Dendritic cell treated with granulocyte-macrophage colony-stimulating factor and Interleukin-4, amounts not matched to agents 40 ng/mL and 50 ng/mL, for 4 days (primary cell): ENCODE measurements at regions not wholly inside any gene's neighbourhood (a gene's known extent, or its start where the extent isn't known, plus 50 kb on each side); places are given as distances from the start of the nearest gene placed in this dataset.
A peak's percentile ranks its signal among the peaks of the same experiment; 100 is the strongest.

Source experiments
- H3K27ac Mint-ChIP-seq: one replicate; pipeline ENCODE4 v1.8.0; 2022; ENCODE audit warnings: mild to moderate bottlenecking, mixed read lengths
- H3K27me3 Mint-ChIP-seq: one replicate; pipeline ENCODE4 v1.8.0; 2022; ENCODE audit warnings: mild to moderate bottlenecking, mixed read lengths
- H3K36me3 Mint-ChIP-seq: one replicate; pipeline ENCODE4 v1.8.0; 2022; ENCODE audit warnings: low read depth, mixed read lengths
- H3K4me1 Mint-ChIP-seq: one replicate; pipeline ENCODE4 v1.8.0; 2022; ENCODE audit warnings: low read depth, mixed read lengths
- H3K4me3 Mint-ChIP-seq: one replicate; pipeline ENCODE4 v1.8.0; 2022; ENCODE audit warnings: mild to moderate bottlenecking, moderate library complexity, mixed read lengths
- H3K9me3 Mint-ChIP-seq: one replicate; pipeline ENCODE4 v1.8.0; 2022; ENCODE audit warnings: mixed read lengths
- intact Hi-C: fragments of 100-400 bp; cut with micrococcal nuclease; formaldehyde crosslinking; loops from one replicate; pipeline ENCODE4 v1.15.0; 2022

DNA sequence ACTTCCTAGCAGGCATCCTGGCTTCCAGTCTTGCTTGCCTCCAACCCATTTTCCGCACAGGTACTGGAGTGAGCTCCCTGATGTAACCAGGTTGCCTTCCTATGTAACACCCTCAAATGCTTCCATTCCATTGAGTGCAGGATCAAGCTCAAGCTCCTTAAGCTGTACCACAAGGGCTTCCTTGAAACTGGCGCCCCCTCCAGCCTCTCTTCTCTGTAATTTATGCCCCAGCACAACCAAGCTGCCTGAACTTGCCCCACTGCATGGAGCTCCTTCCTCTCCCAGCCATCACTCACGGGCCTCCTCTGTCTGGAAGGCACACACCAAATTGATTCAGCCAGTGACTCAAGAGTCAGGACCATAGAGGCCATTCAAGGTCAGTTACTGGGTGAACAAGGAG lies 234.8 kb upstream of the RPL38 start:
- Mint-ChIP-seq H3K4me1 (peaks cover 28% of the 10 kb centered on the region), H3K4me3 (no peak overlapping the region), H3K9me3 (no peaks in the 10 kb centered on the region), H3K27me3 (peaks cover 11% of the 10 kb centered on the region), H3K36me3 (no peaks in the 10 kb centered on the region), H3K27ac (no peak overlapping the region)
- intact Hi-C loops, result no loop called here

DNA sequence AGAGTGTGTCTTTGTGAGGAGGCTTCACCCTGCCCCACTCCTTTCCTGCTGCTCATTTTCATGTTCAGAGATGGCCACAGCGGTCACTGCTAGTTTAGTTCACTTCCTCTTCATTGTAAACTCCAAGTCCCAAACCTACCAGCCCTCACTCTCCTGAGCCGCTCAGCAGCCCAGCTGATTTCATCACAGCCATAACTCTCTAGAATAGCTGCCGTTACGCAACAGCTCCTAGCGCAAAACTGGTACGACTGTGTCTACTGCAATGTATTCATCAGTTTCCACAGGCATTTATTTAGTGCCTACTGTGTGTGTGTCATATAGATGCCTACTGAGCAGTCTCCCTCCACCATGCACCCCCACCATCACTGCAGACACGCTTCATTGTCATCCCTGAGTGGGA lies 233.5 kb upstream of the RPL38 start:
- Mint-ChIP-seq H3K4me1 (peaks cover 28% of the 10 kb centered on the region), H3K36me3 (no peaks in the 10 kb centered on the region), H3K4me3 (no peak overlapping the region), H3K27me3 (peaks cover 11% of the 10 kb centered on the region), H3K27ac (no peak overlapping the region), H3K9me3 (no peaks in the 10 kb centered on the region)
- intact Hi-C loops, result no loop called here

DNA sequence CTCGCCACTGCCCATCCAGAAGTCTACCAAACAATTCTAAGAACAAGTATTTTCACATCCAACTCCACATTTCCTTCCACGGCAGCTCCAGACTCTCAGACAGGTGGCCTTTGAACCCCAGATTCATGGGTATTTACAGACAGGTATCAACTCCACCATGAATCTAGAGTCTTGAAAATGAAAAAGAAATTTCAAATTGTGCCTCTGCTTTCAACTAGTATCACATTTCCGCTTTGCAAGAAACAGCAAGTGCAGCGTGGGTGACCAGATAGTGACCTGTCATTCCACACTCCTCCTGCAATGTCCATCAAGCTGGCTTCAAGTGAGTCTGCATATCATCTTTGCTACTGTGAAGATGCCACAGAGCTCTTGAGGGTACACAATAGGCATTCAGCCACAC lies 232.4 kb upstream of the RPL38 start:
- Mint-ChIP-seq H3K9me3 (no peaks in the 10 kb centered on the region), H3K4me1 (peaks cover 28% of the 10 kb centered on the region), H3K36me3 (no peaks in the 10 kb centered on the region), H3K27me3 (peaks cover 11% of the 10 kb centered on the region), H3K27ac (peak overlapping the region; percentile 45), H3K4me3 (no peak overlapping the region)
- intact Hi-C loops, result no loop called here

DNA sequence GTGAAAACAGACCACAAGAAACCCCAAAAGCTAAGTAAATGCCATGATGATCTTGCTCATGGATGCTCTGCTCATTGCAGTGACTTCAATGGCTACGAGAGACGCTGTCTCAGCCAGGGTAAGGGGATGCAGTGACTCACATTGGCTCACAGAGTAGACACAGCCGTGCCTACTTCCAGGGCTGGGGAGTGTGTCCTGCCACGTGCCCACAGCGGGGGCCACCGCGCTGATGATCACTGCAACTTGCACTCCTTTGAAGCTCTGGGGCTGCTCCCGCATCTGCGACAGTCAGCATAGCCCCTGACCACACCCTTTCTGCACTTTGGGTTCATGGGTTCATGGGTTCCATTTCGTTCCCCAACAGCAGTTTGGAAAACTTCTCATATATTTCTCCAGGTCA lies 231.4 kb upstream of the RPL38 start:
- Mint-ChIP-seq H3K27ac (no peak overlapping the region), H3K4me3 (no peak overlapping the region), H3K27me3 (peaks cover 11% of the 10 kb centered on the region), H3K36me3 (no peaks in the 10 kb centered on the region), H3K4me1 (peaks cover 28% of the 10 kb centered on the region), H3K9me3 (no peaks in the 10 kb centered on the region)
- intact Hi-C loops, result no loop called here

DNA sequence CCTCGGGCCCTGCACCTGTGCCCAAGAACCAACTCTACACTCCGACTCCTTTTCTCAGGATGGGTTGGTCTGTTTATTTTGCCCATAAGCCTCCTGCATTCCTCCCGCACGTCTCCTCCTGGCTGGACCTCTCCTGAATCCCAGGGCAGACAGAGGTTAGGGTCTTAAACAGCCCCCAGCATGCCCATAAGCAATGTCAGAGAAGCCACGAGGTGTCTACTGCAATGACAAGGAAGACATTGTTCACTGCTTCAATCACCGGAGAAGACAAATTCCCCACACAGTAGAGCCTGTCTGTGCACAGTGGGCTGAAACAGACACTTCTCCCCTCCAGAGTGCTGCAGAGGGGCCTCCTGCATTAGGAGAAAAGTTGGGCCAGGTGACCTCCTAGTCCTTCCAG lies 230.6 kb upstream of the RPL38 start:
- H3K27ac Mint-ChIP-seq, result no peak overlapping the region
- no peaks in the 10 kb centered on the region for H3K9me3 Mint-ChIP-seq
- H3K36me3 Mint-ChIP-seq, result no peaks in the 10 kb centered on the region
- peaks cover 12% of the 10 kb centered on the region for H3K27me3 Mint-ChIP-seq
- H3K4me3 Mint-ChIP-seq, result no peak overlapping the region
- intact Hi-C loops, result no loop called here
- H3K4me1 Mint-ChIP-seq, result peaks cover 34% of the 10 kb centered on the region

DNA sequence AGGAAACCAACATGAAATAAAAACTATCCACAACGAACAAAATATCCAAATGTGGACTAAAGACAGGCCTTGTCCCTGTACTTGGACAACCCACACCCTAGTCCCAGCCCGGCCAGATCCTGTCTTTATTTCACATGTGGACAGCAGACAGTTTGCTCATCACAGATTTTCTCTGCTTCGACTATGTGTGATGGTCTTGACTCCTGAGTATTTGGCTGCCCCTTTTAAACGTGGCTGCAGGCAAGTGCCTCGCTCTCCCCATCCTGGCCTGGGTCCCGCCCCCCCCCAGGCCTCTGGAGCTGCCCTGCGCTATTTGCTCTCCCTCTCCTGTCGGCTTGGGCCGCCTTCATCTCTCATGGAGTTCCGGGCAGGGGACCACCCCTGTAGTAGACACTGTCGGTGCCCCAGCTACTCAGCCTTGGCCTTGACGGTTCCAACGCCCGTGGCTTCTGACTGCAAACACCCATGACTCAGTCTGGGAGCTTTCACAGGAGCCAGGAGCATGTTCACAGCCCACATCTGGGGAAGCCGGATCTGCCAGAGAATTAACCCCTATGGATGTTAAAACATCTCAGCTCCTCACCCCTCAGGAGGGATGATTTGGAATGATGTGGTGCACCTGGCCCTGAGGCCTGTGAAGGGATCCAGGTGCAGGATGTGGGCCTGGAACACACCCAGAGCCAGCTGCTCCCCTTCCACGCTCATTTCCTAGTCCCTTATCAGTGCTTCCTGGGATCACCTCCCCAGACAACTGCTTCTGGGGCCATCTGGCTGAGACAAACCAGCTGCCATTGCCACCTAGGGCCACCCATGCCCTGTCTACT lies 229.7 kb upstream of the RPL38 start:
- Mint-ChIP-seq H3K27me3 (peaks cover 12% of the 10 kb centered on the region), H3K9me3 (no peaks in the 10 kb centered on the region), H3K4me1 (peaks cover 30% of the 10 kb centered on the region), H3K36me3 (no peaks in the 10 kb centered on the region), H3K4me3 (no peak overlapping the region), H3K27ac (no peak overlapping the region)
- intact Hi-C loops, result no loop called here

DNA sequence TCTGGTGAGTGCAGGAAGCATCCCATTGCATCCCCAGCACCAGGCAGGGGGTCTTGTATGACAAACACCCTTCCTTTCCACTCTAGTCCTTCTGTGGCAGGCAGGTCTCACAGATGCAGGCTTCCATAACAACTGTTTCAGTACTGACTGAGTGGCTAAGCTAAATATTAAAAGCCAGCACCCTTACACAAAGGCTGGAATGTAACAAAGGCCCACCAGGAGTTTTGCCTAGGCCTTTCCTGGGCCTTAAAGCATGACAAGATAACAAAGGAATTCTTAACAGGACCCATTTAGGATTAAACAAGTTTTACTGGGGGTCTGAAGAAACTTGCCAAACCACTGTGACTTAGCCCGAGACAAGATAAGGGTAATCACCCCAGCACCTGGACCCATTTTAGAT lies 228.9 kb upstream of the RPL38 start:
- Mint-ChIP-seq H3K36me3 (no peaks in the 10 kb centered on the region), H3K9me3 (no peaks in the 10 kb centered on the region), H3K4me3 (no peak overlapping the region), H3K4me1 (peaks cover 23% of the 10 kb centered on the region), H3K27ac (no peak overlapping the region), H3K27me3 (peaks cover 12% of the 10 kb centered on the region)
- intact Hi-C loops, result no loop called here

DNA sequence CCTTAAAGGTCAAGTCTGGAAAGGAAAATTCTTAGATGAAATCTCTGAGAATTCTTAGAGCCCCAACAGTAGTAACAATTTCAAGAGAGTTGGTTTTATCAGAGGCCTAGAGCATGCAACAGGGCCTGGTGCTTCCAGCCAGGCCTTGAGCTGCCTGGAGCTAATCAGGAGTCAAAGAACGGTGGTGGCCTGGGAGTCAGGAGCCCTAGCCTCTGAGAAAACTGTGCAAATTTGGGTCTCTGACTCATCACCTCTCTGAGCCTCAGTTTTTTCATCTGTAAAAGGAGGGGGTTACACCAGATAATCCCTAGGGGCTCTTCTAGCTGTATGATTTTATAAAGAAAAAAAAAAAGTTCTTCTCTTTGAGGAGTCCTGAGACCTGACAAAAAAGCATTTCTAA lies 227.3 kb upstream of the RPL38 start:
- H3K27ac Mint-ChIP-seq, result no peak overlapping the region
- peaks cover 23% of the 10 kb centered on the region for H3K4me1 Mint-ChIP-seq
- H3K4me3 Mint-ChIP-seq, result no peak overlapping the region
- no peaks in the 10 kb centered on the region for H3K9me3 Mint-ChIP-seq
- intact Hi-C loops, result no loop called here
- H3K36me3 Mint-ChIP-seq, result no peaks in the 10 kb centered on the region
- peaks cover 3% of the 10 kb centered on the region for H3K27me3 Mint-ChIP-seq

DNA sequence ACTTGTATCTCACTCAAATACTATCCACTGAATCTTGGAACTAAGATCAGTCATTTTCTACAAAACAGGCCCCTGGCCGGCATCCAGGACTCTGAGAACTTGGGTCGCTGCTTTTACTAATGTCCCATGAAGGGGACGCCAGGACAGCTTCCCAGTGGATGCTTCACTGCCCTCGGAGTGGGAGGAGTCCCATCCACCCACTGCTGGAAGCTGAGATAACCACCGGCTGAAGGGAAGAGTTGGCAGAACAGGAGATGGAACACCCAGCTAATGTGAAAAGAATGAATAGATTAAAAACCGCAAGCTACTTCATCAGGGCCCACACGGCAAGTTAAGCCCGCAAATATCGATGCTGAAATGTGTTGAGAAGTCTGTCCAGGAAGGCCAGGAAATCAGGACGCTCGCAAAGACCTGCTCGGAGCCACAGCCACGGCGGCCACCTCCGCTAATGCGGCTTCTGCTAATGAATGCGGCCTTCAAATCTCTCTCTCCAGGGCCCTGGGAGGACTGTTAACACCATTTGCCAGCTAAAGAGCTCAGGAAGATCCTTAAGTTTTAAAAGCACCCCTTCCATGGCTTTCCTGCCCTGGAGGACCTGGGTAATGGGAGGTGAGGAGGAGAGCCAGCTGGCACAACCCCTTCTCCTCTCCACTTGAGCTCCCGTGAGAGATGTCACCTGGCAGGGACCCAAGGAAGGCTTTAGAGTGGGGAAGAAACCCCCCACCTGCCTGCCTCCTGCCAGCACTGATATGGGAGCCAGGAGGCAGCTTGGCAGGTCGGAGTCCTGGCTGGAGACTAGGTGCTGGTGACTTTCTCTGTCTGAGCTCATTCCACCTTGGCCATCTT lies 226.6 kb upstream of the RPL38 start:
- H3K4me3 Mint-ChIP-seq, result no peak overlapping the region
- no peaks in the 10 kb centered on the region for H3K9me3 Mint-ChIP-seq
- peaks cover 27% of the 10 kb centered on the region for H3K4me1 Mint-ChIP-seq
- peaks cover 1% of the 10 kb centered on the region for H3K27me3 Mint-ChIP-seq
- H3K36me3 Mint-ChIP-seq, result no peaks in the 10 kb centered on the region
- intact Hi-C loops, result no loop called here
- H3K27ac Mint-ChIP-seq, result no peak overlapping the region

DNA sequence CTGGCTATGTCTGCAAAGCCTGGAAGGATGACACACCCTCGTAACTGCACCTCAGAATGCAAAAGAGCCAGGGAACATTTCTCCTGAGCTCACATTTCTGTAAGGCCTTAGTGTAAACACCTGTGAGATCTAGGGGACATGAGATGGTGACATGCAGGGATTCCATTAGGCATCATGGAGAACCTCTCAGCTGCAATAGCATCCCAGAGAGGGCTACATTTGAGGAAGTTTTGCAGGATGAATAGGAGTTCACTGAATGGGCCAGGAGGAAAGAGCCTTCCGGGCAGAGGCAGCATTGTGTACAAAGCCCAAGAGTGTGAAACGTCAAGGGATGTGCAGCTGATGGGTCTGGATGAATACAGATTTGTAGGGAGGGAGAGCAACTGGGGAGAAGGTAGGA lies 223.0 kb upstream of the RPL38 start:
- H3K9me3 Mint-ChIP-seq, result no peaks in the 10 kb centered on the region
- intact Hi-C loops, result no loop called here
- peak overlapping the region; percentile 24 for H3K27ac Mint-ChIP-seq
- H3K27me3 Mint-ChIP-seq, result peaks cover 9% of the 10 kb centered on the region
- H3K36me3 Mint-ChIP-seq, result no peaks in the 10 kb centered on the region
- H3K4me3 Mint-ChIP-seq, result no peak overlapping the region
- peaks cover 60% of the 10 kb centered on the region for H3K4me1 Mint-ChIP-seq

DNA sequence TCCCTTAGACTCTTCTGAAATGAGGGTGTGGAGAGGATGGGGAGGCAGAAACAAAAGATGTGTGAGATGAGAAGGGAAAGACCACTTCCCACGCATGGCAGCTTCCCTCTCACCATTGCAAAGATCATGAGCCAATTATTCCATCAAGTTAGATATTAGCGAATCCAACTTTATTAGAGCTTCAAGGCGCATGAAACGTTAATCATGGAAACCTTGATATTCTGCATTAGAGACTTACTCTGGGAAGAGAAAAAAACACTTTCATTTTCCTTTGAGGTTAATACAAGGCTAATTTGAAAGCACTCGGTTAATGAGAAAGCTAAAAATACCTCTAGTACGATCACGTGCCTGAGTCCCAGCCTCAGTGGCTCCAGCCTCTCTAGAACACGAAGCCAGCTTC lies 220.6 kb upstream of the RPL38 start:
- intact Hi-C loops, result no loop called here

DNA sequence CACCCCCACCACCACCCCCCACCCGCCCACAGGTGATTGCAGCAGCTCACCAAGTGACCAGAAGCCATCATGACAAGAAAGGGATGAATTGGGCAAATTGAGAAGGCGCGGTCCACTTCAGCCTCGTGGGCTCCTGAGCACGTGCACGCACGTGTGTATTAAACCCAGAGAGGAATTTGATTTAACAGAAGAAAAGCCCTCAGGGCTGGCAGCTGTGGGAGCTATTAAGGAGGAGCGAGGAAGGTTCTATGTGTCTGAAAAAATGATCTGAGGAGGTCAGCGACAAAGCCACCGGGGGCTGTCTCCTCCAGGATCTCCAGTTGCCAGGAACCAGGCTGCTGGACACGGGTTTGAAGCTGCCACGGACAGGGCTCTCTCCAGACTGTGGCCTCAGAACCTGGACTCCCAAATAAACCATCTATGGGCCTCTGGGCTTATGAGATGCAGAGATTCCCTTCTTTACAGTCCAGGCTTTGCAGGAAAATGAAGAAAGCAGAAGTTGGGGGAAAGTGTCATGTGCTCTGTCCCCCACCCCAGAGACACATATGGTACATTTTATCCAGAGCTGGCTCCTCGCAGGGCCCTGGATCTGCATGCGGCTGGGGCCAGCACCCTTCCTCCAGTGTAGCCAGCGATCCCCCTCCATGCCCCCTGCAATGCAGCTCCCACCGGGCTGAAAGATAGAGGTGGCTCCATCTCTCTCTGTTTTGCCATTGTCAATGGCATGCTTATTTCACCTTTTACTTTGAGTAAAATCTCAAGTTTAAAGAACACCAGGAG lies 219.7 kb upstream of the RPL38 start:
- H3K27ac Mint-ChIP-seq, result peak overlapping the region; percentile 24
- no peaks in the 10 kb centered on the region for H3K36me3 Mint-ChIP-seq
- no peak overlapping the region for H3K4me3 Mint-ChIP-seq
- peaks cover 55% of the 10 kb centered on the region for H3K4me1 Mint-ChIP-seq
- H3K27me3 Mint-ChIP-seq, result peaks cover 8% of the 10 kb centered on the region
- H3K9me3 Mint-ChIP-seq, result no peaks in the 10 kb centered on the region
- intact Hi-C loops, result no loop called here

More for the DNA sequence above, 220.6 kb upstream of the RPL38 start:
- Mint-ChIP-seq H3K4me3 (no peak overlapping the region), H3K36me3 (no peaks in the 10 kb centered on the region), H3K4me1 (peaks cover 55% of the 10 kb centered on the region), H3K27me3 (peaks cover 8% of the 10 kb centered on the region), H3K27ac (peak overlapping the region; percentile 69), H3K9me3 (no peaks in the 10 kb centered on the region)

DNA sequence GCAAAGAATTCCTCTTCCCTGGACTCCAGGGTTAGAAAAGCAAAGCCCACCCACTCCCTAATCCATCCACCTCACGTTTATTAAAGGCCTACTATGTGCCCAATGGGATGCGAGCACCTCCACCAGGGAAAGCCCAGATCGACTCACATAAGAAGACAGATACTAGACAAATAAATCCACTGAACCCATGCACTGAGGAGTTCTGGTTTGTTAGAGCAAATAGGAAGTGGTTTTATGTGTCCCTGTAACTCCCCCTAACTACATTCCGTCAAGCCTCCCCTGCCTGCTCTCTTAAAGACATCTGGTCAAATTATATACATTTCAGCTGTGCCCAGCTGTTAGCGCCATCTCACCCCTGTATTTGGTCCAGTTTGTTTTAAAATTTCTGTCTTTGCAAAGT lies 218.5 kb upstream of the RPL38 start:
- Mint-ChIP-seq H3K27ac (no peak overlapping the region), H3K27me3 (peaks cover 8% of the 10 kb centered on the region), H3K4me3 (peak overlapping the region; percentile 39), H3K4me1 (peaks cover 51% of the 10 kb centered on the region), H3K36me3 (no peaks in the 10 kb centered on the region), H3K9me3 (no peaks in the 10 kb centered on the region)
- intact Hi-C loops, result no loop called here

DNA sequence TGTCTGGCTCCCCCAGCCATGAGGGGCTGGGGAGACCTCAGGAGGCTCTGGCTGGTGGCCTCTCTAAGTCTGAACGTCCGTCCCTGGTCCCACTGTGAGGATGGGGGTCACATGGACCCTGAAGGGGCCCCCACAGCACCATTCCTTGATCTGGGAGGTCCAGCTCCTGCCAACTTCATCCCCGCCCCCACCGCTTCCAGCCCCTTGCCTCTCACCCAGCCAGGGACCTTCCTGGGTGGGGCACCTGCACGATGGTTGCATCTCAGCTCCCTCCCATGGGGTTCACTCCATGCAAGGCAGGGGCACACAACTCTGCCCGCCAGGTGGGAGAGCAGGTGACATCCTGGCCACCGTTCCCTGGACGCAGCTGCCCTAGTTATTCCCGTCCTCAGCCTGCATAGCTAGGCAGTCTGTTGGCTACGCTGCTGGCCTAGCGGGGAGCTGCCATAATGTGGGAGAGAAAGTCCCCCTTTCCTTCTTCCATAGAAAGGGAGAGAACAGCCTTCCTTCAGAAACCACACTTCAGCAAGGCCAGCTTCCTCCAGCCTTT lies 217.9 kb upstream of the RPL38 start:
- intact Hi-C loops, result no loop called here
- Mint-ChIP-seq H3K27me3 (peaks cover 8% of the 10 kb centered on the region), H3K4me3 (no peak overlapping the region)

More for the DNA sequence above, 217.9 kb upstream of the RPL38 start:
- H3K27ac Mint-ChIP-seq, result no peak overlapping the region
- no peaks in the 10 kb centered on the region for H3K36me3 Mint-ChIP-seq
- H3K9me3 Mint-ChIP-seq, result no peaks in the 10 kb centered on the region
- peaks cover 45% of the 10 kb centered on the region for H3K4me1 Mint-ChIP-seq
